EL (cell line): ENCODE measurements at regions not wholly inside any gene's neighbourhood (a gene's known extent, or its start where the extent isn't known, plus 50 kb on each side); places are given as distances from the start of the nearest gene placed in this dataset.

Experiments
- DNase-seq: peaks from one replicate; pipeline ENCODE4 v3.0.0-alpha.2; 2016

DNA sequence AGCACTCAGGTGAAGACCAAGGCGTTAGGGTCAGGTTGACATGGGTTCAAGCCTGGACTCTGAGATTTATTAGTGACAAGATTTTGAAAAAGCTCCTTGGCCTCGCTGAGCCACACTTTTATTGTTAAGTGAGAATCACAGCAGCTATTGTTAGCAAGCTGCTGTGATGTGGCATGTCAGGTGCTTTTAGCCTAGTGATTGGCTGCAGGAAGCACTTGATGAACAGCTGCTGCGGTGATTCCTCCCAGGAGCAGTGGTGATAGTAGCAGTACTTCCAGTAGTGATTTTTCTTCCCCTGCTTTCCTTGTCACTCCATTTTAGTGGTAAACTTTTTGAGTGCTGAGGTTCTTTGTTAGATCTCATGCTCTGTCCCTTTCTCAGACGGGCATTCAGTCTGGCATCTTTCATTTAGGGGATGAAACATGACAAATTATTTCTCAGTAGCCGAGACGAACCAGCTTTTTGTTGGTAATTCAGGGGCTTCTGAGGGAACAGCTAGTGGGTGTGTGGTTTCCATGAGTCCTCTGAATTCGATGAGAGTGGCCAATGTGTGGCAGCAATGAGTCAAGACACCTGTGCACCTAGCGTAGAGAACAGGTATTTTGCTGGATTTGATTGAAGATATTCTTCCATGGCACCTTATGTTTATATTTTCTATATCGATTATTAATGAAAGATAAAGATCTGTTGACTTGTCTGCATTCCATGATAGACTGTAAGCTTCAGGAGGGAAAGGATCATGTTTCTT, 696.7 kb downstream of the DHX35 start:
- no peak for DNase-seq

DNA sequence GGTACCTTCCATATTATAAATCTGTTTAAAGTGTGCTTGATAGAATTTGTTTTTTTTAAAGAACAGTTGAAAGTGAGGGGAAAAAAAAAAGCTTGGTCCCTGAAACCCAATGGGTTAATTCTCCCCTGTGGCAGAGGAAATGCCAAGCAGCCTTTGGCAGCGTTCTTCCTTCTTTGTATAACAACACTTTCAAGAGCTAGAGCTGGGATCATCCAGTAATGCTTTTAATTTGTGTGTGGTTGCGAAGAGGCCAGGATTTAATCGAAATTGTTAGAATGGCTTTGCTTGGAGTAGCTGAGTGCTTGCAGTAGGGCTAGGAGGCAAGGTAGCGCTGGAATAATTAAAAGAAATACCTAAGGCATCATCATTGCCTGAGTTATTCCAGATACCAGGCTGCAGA, 692.0 kb downstream of the DHX35 start:
- no peak for DNase-seq

DNA sequence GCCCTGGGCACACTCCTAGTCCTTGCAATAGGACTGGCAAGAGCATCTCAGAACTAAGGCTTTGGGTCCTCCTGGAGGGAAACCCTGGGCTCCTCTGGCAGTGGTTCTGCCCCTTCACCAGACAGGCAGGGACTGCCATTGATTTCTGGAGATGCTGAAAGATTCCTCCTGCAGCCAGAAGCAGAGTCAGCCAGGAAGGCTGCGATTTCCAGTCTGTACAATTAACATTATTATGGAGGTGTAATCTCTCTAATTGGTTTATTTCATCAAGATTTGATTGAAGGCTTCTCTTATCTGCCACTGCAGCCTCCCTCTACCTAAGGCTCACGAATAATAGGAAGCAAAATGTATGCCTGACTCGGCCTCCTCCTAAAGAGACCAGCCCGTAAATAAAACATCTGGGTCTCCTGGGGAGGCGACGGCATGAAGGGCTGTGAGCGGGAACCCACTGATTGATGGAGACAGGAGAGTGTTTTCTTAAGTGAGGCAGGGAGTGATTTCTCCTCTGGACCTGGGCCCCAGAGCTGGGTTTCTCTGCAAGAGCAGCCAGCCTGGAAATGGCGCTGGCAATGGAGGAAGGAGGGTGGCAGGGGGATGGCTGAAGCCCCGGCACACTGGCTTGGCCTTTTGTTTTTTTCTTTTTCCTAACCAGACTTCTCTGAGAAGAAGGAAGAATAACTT, 689.6 kb downstream of the DHX35 start:
- DNase-seq: no peak

- DNase-seq: no peak
Measured at GRCh38 chr20:39646874-39647413, 684.8 kb downstream of the DHX35 start.

- DNase-seq: no peak
Measured at GRCh38 chr20:39645131-39645530, 683.0 kb downstream of the DHX35 start.

- DNase-seq: no peak
Measured at GRCh38 chr20:39643292-39643691, 681.1 kb downstream of the DHX35 start.

DNA sequence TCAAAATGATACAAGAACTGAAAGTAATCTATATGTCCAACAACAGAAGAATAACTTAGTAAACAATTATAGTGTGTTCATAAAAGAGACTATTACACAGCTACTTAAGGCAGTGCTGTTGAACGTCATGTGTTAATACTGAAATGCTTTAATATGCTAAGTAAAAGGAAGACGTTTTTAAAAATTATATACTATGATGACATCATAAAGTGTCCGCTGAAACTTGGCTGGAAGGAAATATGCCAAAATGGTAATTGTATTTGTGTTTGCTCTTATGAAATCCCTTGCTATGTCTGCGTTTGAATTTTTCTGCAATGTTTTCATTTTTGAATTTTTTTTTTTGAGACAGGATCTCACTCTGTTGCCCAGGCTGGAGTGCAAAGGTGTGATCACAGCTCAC, 679.3 kb downstream of the DHX35 start:
- DNase-seq: no peak

GRCh38 chr20:39640147-39640546, 678.0 kb downstream of the DHX35 start:
- DNase-seq: no peak

- DNase-seq: no peak
Measured at GRCh38 chr20:39638731-39639130, 676.6 kb downstream of the DHX35 start.

DNA sequence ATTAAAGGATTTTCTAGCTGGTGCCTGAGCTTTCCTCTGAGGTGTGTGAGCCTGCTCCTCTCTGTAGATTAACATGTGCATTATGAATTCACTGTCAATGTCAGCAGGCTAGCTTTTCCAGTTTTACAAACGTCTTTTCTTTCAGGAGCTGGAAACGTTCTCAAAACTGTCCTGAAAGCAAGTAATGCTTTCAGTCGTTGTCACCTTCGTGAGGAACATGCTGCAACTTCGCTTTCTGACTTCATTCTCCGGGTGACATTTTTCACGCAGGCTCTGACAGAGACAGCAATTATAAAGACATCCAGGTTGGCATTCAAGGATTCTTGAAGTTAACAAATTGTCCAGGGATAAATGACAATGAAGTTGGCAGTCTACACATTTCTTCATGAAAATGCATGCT, 671.5 kb downstream of the DHX35 start:
- no peak for DNase-seq

GRCh38 chr20:39632757-39633156, 670.6 kb downstream of the DHX35 start:
- DNase-seq: no peak

DNA sequence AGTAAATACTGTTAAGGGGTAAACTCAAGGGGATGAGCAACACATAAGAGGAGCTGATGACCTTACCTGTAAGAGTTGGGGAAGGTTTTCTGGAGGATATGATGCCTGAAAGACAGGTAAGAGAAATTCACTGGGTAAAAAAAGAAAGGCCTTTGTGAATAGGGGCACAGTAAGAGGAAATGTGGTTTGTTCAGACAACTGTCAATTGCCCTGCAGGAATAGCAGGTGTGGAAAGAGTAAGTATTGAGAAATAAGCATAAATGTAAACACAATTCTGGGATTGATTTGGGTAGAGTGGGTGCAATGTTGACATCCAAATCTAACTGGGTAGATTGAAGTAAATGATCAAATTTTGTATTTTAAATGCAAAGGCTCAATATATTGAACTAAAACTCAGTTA, 670.0 kb downstream of the DHX35 start:
- no peak for DNase-seq

- DNase-seq: peak; percentile 3
Measured at GRCh38 chr20:39631557-39631956, 669.4 kb downstream of the DHX35 start.

GRCh38 chr20:39630215-39630908, 668.2 kb downstream of the DHX35 start:
- no peak for DNase-seq

- no peak for DNase-seq
Measured at GRCh38 chr20:39627765-39628164, 665.6 kb downstream of the DHX35 start.

DNA sequence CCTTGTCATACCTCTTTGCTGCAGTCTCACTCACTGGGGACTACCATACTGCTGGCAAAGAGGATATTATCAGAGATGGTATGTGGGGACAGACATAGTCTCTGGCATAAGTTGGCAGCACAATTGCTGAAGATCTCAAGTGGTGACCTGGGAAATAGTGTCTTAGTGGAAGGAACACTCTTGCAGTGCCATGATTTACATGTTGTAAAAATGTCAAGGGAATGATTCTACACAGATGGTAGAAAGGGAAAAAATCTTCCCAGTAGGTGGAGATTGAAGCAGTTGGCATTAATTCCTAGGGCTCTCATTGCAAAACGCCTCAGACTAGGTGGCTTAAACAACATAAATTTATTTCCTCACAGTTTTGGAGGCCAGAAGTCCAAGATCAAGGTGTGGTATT, 662.2 kb downstream of the DHX35 start:
- DNase-seq: no peak

GRCh38 chr20:39623584-39624234, 661.6 kb downstream of the DHX35 start:
- no peak for DNase-seq

DNA sequence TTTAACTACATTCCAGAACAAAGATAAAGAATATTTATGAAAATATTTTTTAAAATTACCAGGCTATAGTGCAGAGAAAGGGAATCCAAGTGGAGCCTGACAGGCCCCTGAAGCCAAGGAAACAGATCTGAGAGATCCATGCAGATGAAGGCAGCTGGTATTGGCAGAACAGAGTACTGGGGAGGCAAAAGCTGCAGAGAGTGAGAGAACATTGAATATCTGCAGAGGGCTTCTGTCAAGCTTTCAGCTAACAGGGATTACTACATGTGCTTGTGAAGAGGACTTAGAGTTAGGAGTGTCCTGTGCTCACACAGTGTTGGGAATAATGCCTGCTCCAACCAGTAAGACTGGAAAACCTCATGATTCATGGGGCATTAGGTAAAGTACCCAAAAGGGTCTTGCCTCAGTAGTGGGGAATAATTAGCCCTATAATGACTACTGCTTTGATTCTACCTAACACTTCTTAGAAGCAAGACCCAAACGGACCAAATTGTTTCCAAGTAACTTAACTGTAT, 657.2 kb downstream of the DHX35 start:
- no peak for DNase-seq

DNA sequence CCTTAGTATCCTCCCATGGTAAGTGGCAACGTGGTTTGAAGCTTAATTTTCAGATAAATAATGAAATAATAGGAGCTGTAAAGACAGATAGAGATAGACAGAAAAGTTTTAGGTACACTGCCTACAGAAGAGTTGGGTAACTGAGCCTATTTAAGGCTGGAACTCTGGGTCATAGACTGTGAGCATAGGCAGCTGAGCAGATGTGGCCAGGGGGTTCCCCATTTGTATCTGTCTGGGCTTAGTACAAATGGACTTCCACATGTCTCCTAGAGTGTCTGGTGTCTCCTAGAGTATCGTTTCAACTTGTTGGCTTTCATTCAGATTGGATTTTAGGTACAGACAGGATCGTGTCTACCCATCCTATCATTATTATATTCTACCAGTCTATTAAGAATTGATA, 649.8 kb downstream of the DHX35 start:
- DNase-seq: no peak

- peak; percentile 20 for DNase-seq
Measured at GRCh38 chr20:39607141-39607540, 645.0 kb downstream of the DHX35 start.

GRCh38 chr20:39605908-39606307, 643.8 kb downstream of the DHX35 start:
- DNase-seq: no peak

DNA sequence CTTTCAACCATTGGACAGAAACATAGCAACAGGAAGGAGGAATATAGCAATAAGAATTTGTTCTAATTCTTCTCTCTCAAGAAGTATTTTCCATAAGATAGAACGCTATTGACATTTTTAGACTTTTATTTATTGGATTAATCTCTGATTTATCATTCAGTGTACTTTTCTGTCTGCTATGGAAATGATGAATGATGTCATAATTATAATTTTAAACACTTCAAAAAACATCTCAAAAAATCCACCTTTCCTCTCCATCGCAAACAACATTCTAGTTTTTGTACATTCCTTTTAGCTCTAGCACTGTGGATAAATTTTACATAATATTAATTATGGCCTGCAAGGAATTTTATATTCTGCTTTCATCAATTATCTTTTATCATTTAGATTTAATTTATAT, 643.2 kb downstream of the DHX35 start:
- DNase-seq: no peak

DNA sequence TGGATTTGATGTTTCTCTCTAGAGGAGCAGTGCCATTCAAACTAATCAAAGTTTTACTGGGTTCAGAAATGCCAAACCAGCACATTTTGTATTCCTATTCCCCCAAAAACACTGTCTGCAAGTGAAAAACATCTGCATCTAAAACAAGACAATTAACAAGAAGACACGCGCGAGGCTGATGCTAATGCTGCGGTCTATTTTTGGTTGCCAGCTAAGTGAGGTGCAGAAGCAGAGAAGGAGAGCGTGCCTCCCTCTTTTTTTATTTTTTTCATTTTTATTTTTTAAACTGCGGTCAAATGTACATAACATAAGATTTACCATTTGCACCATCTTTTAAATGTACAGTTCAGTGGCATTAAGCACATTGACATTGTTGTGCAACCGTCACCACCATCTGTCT, 641.1 kb downstream of the DHX35 start:
- no peak for DNase-seq
